H1 (cell line): ENCODE measurements at regions not wholly inside any gene's neighbourhood (a gene's known extent, or its start where the extent isn't known, plus 50 kb on each side); places are given as distances from the start of the nearest gene placed in this dataset.

Experiments used
- CTCF ChIA-PET: fragments of 300-600 bp; sonication (Branson Sonifier 250); formaldehyde crosslinking; loops from one replicate; lab custom pipeline; 2021; ENCODE audit not compliant: partially characterized antibody; lab: Charles Lee
- POLR2A ChIA-PET: fragments of 300-600 bp; sonication (Branson Sonifier 250); formaldehyde crosslinking; loops from one replicate; lab custom pipeline; 2021; ENCODE audit warnings: inconsistent platforms; ENCODE audit not compliant: partially characterized antibody; lab: Charles Lee
- DNase-seq, 2 experiments: peaks; one replicate each; pipeline versions ENCODE4 v3.0.0 to v3.0.0-alpha.2; 2010 to 2022; ENCODE audit warnings: low spot score in 2 of 2, low read depth in 1 of 2, mixed read lengths in 1 of 2
- FAIRE-seq: peaks from 2 replicates; lab custom pipeline; 2011; peaks lifted over from hg19 to GRCh38; lab: Jason Lieb, UNC
- H2AFZ ChIP-seq: 2 replicates; pipeline ENCODE4 v1.8.1; 2012; ENCODE audit warnings: low read length, inconsistent platforms
- H2AK5ac ChIP-seq: 2 replicates; pipeline ENCODE4 v1.6.1; 2013; ENCODE audit warnings: low read depth, low read length
- H2BK120ac ChIP-seq: replicated peaks from 2 replicates; pipeline ENCODE3; 2013; ENCODE audit warnings: low read depth, low read length, inconsistent platforms
- H2BK12ac ChIP-seq: 2 replicates; pipeline ENCODE4 v1.6.1; 2013; ENCODE audit warnings: low read depth, low read length
- H2BK15ac ChIP-seq: 2 replicates; pipeline ENCODE4 v1.6.1; 2013; ENCODE audit warnings: low read length
- H2BK20ac ChIP-seq: 2 replicates; pipeline ENCODE4 v1.6.1; 2013; ENCODE audit warnings: low read length
- H2BK5ac ChIP-seq: 2 replicates; pipeline ENCODE4 v1.6.1; 2013; ENCODE audit warnings: low read depth, low read length
- H3K14ac ChIP-seq: 2 replicates; pipeline ENCODE4 v1.6.1; 2013; ENCODE audit warnings: inconsistent platforms; ENCODE audit not compliant: insufficient read length
- H3K18ac ChIP-seq: 2 replicates; pipeline ENCODE4 v1.6.1; 2013; ENCODE audit warnings: low read length; ENCODE audit errors: extremely low read depth
- H3K23ac ChIP-seq: 2 replicates; pipeline ENCODE4 v1.6.1; 2013; ENCODE audit warnings: inconsistent platforms; ENCODE audit not compliant: insufficient read length
- H3K23me2 ChIP-seq: 2 replicates; pipeline ENCODE4 v1.6.1; 2013; ENCODE audit warnings: low read depth, low read length
- H3K27ac ChIP-seq: 2 replicates; pipeline ENCODE4 v1.6.1; 2011; ENCODE audit warnings: low read depth, low read length, inconsistent platforms
- H3K27me3 ChIP-seq, 4 experiments: replicated peaks in 1 of 4; 1 replicate in 1 of 4; 2 replicates in 3 of 4; pipeline versions ENCODE4 v1.6.1 to v1.8.1; 2011 to 2013; ENCODE audit warnings: low read length in 3 of 4, mild to moderate bottlenecking in 3 of 4, inconsistent platforms in 2 of 4, mixed read lengths in 2 of 4, moderate library complexity in 1 of 4; ENCODE audit not compliant: control insufficient read depth in 3 of 4, insufficient read depth in 3 of 4; ENCODE audit errors: extremely low read depth in 1 of 4
- H3K36me3 ChIP-seq, 4 experiments: 2 replicates each; pipeline versions ENCODE4 v1.6.1 to v1.8.1; 2011 to 2013; ENCODE audit warnings: mild to moderate bottlenecking in 4 of 4, low read length in 3 of 4, moderate library complexity in 2 of 4, control low read depth in 1 of 4, inconsistent platforms in 1 of 4; ENCODE audit not compliant: insufficient read depth in 4 of 4, control insufficient read depth in 2 of 4
- H3K4ac ChIP-seq: replicated peaks from 2 replicates; pipeline ENCODE3; 2013; ENCODE audit warnings: low read length, low read depth, mixed read lengths, inconsistent platforms; ENCODE audit not compliant: insufficient read length
- H3K4me1 ChIP-seq, 4 experiments: replicated peaks in 1 of 4; 1 replicate in 1 of 4; 2 replicates in 3 of 4; pipeline versions ENCODE4 v1.6.1 to v1.8.1; 2011 to 2013; ENCODE audit warnings: low read length in 3 of 4, inconsistent platforms in 2 of 4, mixed read lengths in 1 of 4; ENCODE audit not compliant: insufficient read depth in 4 of 4, control insufficient read depth in 3 of 4
- H3K4me2 ChIP-seq, 2 experiments: 2 replicates each; pipeline versions ENCODE4 v1.6.1 to v1.8.1; 2011 to 2013; ENCODE audit warnings: low read depth in 2 of 2, low read length in 2 of 2, control low read depth in 1 of 2, inconsistent platforms in 1 of 2, mild to moderate bottlenecking in 1 of 2; ENCODE audit not compliant: insufficient read depth in 1 of 2
- H3K4me3 ChIP-seq, 4 experiments: fragments of 200-600, 300-600 bp in 1 of 4; sonication (generic), shearing (Covaris generic), sonication (Bioruptor Twin) in 1 of 4; 2 replicates each; pipeline versions ENCODE4 v1.5.1 to v1.8.1; 2011 to 2016; ENCODE audit warnings: low read length in 4 of 4, low read depth in 3 of 4, control low read depth in 2 of 4, inconsistent platforms in 2 of 4, mild to moderate bottlenecking in 2 of 4, mixed read lengths in 1 of 4, moderate library complexity in 1 of 4; ENCODE audit not compliant: insufficient read depth in 2 of 4; ENCODE audit errors: extremely low read depth in 1 of 4
- H3K56ac ChIP-seq: replicated peaks from 2 replicates; pipeline ENCODE3; 2013; ENCODE audit warnings: low read depth, mild to moderate bottlenecking, mixed read lengths, low read length, inconsistent platforms; ENCODE audit not compliant: insufficient read length
- H3K79me1 ChIP-seq: 2 replicates; pipeline ENCODE4 v1.6.1; 2013; ENCODE audit warnings: low read depth, low read length, control low read depth
- H3K79me2 ChIP-seq, 2 experiments: 2 replicates each; pipeline versions ENCODE4 v1.6.1 to v1.8.1; 2012 to 2013; ENCODE audit warnings: low read length in 2 of 2, mild to moderate bottlenecking in 2 of 2, inconsistent platforms in 1 of 2; ENCODE audit not compliant: insufficient read depth in 2 of 2, control insufficient read depth in 1 of 2
- H3K9ac ChIP-seq, 4 experiments: replicated peaks in 1 of 4; 1 replicate in 1 of 4; 2 replicates in 3 of 4; pipeline versions ENCODE4 v1.6.1 to v1.8.1; 2011 to 2013; ENCODE audit warnings: low read depth in 3 of 4, low read length in 3 of 4, control low read depth in 2 of 4, mild to moderate bottlenecking in 2 of 4, moderate library complexity in 2 of 4, inconsistent platforms in 1 of 4; ENCODE audit errors: extremely low read depth in 1 of 4
- H3K9me3 ChIP-seq, 2 experiments: 2 replicates each; pipeline versions ENCODE4 v1.6.1 to v1.8.1; 2012 to 2013; ENCODE audit warnings: mild to moderate bottlenecking in 2 of 2, moderate library complexity in 2 of 2, control low read depth in 1 of 2, inconsistent platforms in 1 of 2, low read depth in 1 of 2, low read length in 1 of 2, mixed read lengths in 1 of 2; ENCODE audit not compliant: insufficient read depth in 2 of 2
- H4K20me1 ChIP-seq, 2 experiments: replicated peaks in 1 of 2; 2 replicates each; pipeline versions ENCODE3 to v1.8.1; 2011 to 2013; ENCODE audit warnings: inconsistent platforms in 2 of 2, low read length in 2 of 2, mild to moderate bottlenecking in 1 of 2; ENCODE audit not compliant: insufficient read depth in 2 of 2, control insufficient read depth in 1 of 2
- H4K5ac ChIP-seq: 2 replicates; pipeline ENCODE4 v1.6.1; 2013; ENCODE audit warnings: low read length, low read depth, mixed read lengths, inconsistent platforms; ENCODE audit not compliant: insufficient read length
- H4K8ac ChIP-seq: 2 replicates; pipeline ENCODE4 v1.8.0; 2013; ENCODE audit warnings: mild to moderate bottlenecking, moderate library complexity, low read length, inconsistent platforms; ENCODE audit not compliant: insufficient read depth; ENCODE audit errors: extremely low read depth
- H4K91ac ChIP-seq: replicated peaks from 2 replicates; pipeline ENCODE3; 2013; ENCODE audit warnings: low read length, mixed read lengths, inconsistent platforms; ENCODE audit not compliant: insufficient read length
- BRCA1 ChIP-seq: IDR thresholded peaks from 2 replicates; pipeline ENCODE4 v1.6.1; 2012; ENCODE audit warnings: low read depth, low read length, improper control_type of control experiment
- CBX5 ChIP-seq: fragments of 300-800, 300-1000 bp; sonication (generic); IDR thresholded peaks from 2 replicates; pipeline ENCODE4 v1.7.1; 2016; ENCODE audit warnings: antibody characterized with exemption, low read length, low read depth
- CBX8 ChIP-seq: fragments of 300-800, 300-1000 bp; sonication (generic); IDR thresholded peaks from 2 replicates; pipeline ENCODE4 v1.7.1; 2016; ENCODE audit warnings: low read depth, low read length, borderline replicate concordance
- CHD1 ChIP-seq: IDR thresholded peaks from 2 replicates; pipeline ENCODE4 v1.6.1; 2012; ENCODE audit warnings: low read depth, low read length, improper control_type of control experiment
- CREB1 ChIP-seq: IDR thresholded peaks from 2 replicates; pipeline ENCODE4 v1.6.1; 2012; ENCODE audit warnings: inconsistent platforms
- FOSL1 ChIP-seq: IDR thresholded peaks from 2 replicates; pipeline ENCODE4 v1.6.1; 2011; ENCODE audit warnings: mild to moderate bottlenecking, low read depth, low read length, moderate library complexity; ENCODE audit not compliant: insufficient read depth
- GABPA ChIP-seq: IDR thresholded peaks from 2 replicates; pipeline ENCODE4 v1.6.1; 2011; ENCODE audit warnings: mild to moderate bottlenecking, low read length, moderate library complexity, borderline replicate concordance; ENCODE audit not compliant: insufficient read depth
- NRF1 ChIP-seq: IDR thresholded peaks from 2 replicates; pipeline ENCODE4 v1.6.1; 2011; ENCODE audit warnings: mild to moderate bottlenecking, low read depth, low read length, improper control_type of control experiment
- POLR2A ChIP-seq, 2 experiments: IDR thresholded peaks; 1 replicate in 1 of 2; 2 replicates in 1 of 2; pipeline ENCODE4 v1.6.1; 2011; ENCODE audit warnings: low read depth in 2 of 2, low read length in 2 of 2, mild to moderate bottlenecking in 2 of 2; ENCODE audit errors: control extremely low read depth in 1 of 2
- RBBP5 ChIP-seq: IDR thresholded peaks from 2 replicates; pipeline ENCODE4 v1.7.1; 2012; ENCODE audit warnings: low read depth, mild to moderate bottlenecking, inconsistent platforms, low read length, moderate library complexity, borderline replicate concordance
- RXRA ChIP-seq: IDR thresholded peaks from 2 replicates; pipeline ENCODE4 v1.6.1; 2011; ENCODE audit warnings: low read depth, mild to moderate bottlenecking, low read length, moderate library complexity; ENCODE audit not compliant: insufficient read depth
- SIRT6 ChIP-seq: IDR thresholded peaks from one replicate; pipeline ENCODE4 v1.7.1; 2012; ENCODE audit warnings: low read length, inconsistent platforms
- TEAD4 ChIP-seq: IDR thresholded peaks from 2 replicates; pipeline ENCODE4 v1.6.1; 2012; ENCODE audit warnings: low read depth, low read length, inconsistent platforms, mixed read lengths
- TF ChIP-seq, protein P1 (sequence below): IDR thresholded peaks from 2 replicates; pipeline ENCODE4 v1.6.1; 2011; ENCODE audit warnings: low read length, improper control_type of control experiment

DNA sequence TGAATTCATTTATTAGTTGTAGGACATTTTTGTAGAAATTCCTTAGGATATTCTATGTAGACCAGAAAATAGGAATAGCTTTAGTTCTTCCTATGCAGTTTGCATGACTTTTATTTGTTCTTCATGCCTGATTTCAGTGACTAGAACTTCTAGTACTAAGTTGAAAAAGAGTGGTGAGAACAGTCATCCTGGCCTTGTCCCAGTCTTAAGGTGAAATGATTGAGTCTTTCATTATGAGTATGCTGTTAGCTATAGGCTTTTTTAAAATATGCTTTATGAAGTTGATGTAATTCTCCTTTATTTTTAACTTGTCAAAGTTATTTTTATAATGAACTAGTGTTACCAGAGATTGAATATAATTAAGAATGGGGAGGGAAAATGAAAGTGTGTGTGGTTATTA lies 690.1 kb upstream of the KLHL1 start:
- Histone ChIP-seq H3K9ac (no peak overlapping the region), H2BK12ac (no peak overlapping the region), H4K8ac (no peak overlapping the region), H4K91ac (no peak overlapping the region), H3K23ac (no peak overlapping the region), H2BK5ac (no peak overlapping the region), H2BK15ac (no peak overlapping the region), H4K5ac (no peak overlapping the region), H2AFZ (no peak overlapping the region), H3K56ac (no peak overlapping the region), H3K27me3 (no peaks in the 10 kb centered on the region), H3K4me1 (no peaks in the 10 kb centered on the region), H3K4ac (no peak overlapping the region), H3K36me3 (no peaks in the 10 kb centered on the region), H4K20me1 (no peaks in the 10 kb centered on the region), H3K18ac (no peak overlapping the region), H3K4me2 (no peak overlapping the region), H3K14ac (no peak overlapping the region), H3K27ac (no peak overlapping the region), H2AK5ac (no peak overlapping the region), H2BK20ac (no peak overlapping the region), H3K4me3 (no peak overlapping the region), H3K79me1 (no peaks in the 10 kb centered on the region), H3K79me2 (no peaks in the 10 kb centered on the region), H3K23me2 (no peaks in the 10 kb centered on the region), H2BK120ac (no peak overlapping the region), H3K9me3 (no peaks in the 10 kb centered on the region)
- DNase-seq (no peak), FAIRE-seq (no peak)
- POLR2A ChIA-PET = no interaction called here
- CTCF ChIA-PET = interaction anchor here (0.5 kb wide), 1 partner anchor 1634 kb away, joined by 4 read pairs; no protein-coding TSS in a partner anchor
- TF ChIP-seq POLR2A (IDR thresholded peaks at IDR 0.05; ENCODE audit: control extremely low read depth in 1 of 2, low read depth in 2 of 2, low read length in 2 of 2) (no peak), GABPA (no peak), CBX8 (no peak), TEAD4 (no peak), FOSL1 (no peak), NRF1 (no peak), BRCA1 (no peak), RXRA (no peak), RBBP5 (no peak), CREB1 (no peak), CHD1 (no peak), SIRT6 (no peak), CBX5 (no peak)
- TF ChIP-seq, protein P1, sequence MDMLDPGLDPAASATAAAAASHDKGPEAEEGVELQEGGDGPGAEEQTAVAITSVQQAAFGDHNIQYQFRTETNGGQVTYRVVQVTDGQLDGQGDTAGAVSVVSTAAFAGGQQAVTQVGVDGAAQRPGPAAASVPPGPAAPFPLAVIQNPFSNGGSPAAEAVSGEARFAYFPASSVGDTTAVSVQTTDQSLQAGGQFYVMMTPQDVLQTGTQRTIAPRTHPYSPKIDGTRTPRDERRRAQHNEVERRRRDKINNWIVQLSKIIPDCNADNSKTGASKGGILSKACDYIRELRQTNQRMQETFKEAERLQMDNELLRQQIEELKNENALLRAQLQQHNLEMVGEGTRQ = no peak
